ENCODE measurements at regions not wholly inside any gene's neighbourhood (a gene's known extent, or its start where the extent isn't known, plus 50 kb on each side); places are given as distances from the start of the nearest gene placed in this dataset.

GRCh38 chr9:113719919-113720318 is 156.2 kb upstream of the ZNF618 start:
- H3K9me3 ChIP-seq, result no peaks in the 10 kb centered on the region
- no peaks in the 10 kb centered on the region for H3K4me1 ChIP-seq
- WGBS, result 92% methylated on average over 1 of the region's 1 CpG
- H3K27me3 ChIP-seq, result no peaks in the 10 kb centered on the region
- no peak overlapping the region for H3K4me3 ChIP-seq
- no peak overlapping the region for H3K27ac ChIP-seq
- H3K36me3 ChIP-seq, result no peaks in the 10 kb centered on the region
- TF ChIP-seq EP300 (IDR thresholded peaks at IDR 0.05), result no peak
- no peak for TF ChIP-seq POLR2A (IDR thresholded peaks at IDR 0.05)
- no peak for TF ChIP-seq POLR2AphosphoS5 (IDR thresholded peaks at IDR 0.05)
- no peak for TF ChIP-seq CTCF (IDR thresholded peaks at IDR 0.05)
- peak in 1 of 2 donors; percentile 1 for DNase-seq (ENCODE audit: low spot score in 2 of 2)

GRCh38 chr9:113720495-113720894 is 155.6 kb upstream of the ZNF618 start:
- Histone ChIP-seq H3K9me3 (no peaks in the 10 kb centered on the region), H3K27me3 (no peaks in the 10 kb centered on the region), H3K27ac (no peak overlapping the region), H3K4me1 (no peaks in the 10 kb centered on the region), H3K4me3 (no peak overlapping the region), H3K36me3 (no peaks in the 10 kb centered on the region)
- TF ChIP-seq POLR2AphosphoS5 (IDR thresholded peaks at IDR 0.05) (no peak), CTCF (IDR thresholded peaks at IDR 0.05) (no peak), EP300 (IDR thresholded peaks at IDR 0.05) (no peak), POLR2A (IDR thresholded peaks at IDR 0.05) (no peak)
- 64% methylated on average over 4 of the region's 4 CpGs for WGBS
- no peak for DNase-seq (ENCODE audit: low spot score in 2 of 2)

GRCh38 chr9:113721856-113722255 is 154.3 kb upstream of the ZNF618 start:
- no peak for TF ChIP-seq EP300 (IDR thresholded peaks at IDR 0.05)
- TF ChIP-seq CTCF (IDR thresholded peaks at IDR 0.05), result no peak
- no peak for TF ChIP-seq POLR2AphosphoS5 (IDR thresholded peaks at IDR 0.05)
- no peak for TF ChIP-seq POLR2A (IDR thresholded peaks at IDR 0.05)
- no peak for DNase-seq (ENCODE audit: low spot score in 2 of 2)

GRCh38 chr9:113724202-113724601 is 151.9 kb upstream of the ZNF618 start:
- 78% methylated on average over 6 of the region's 6 CpGs for WGBS
- no peaks in the 10 kb centered on the region for H3K36me3 ChIP-seq
- H3K4me1 ChIP-seq, result no peaks in the 10 kb centered on the region
- no peaks in the 10 kb centered on the region for H3K9me3 ChIP-seq
- no peaks in the 10 kb centered on the region for H3K27me3 ChIP-seq
- H3K27ac ChIP-seq, result no peak overlapping the region
- H3K4me3 ChIP-seq, result no peak overlapping the region
- no peak for DNase-seq (ENCODE audit: low spot score in 2 of 2)
- TF ChIP-seq POLR2A (IDR thresholded peaks at IDR 0.05) (no peak), EP300 (IDR thresholded peaks at IDR 0.05) (no peak), POLR2AphosphoS5 (IDR thresholded peaks at IDR 0.05) (no peak), CTCF (IDR thresholded peaks at IDR 0.05) (no peak)

More at GRCh38 chr9:113721856-113722255, 154.3 kb upstream of the ZNF618 start:
- Histone ChIP-seq H3K9me3 (no peaks in the 10 kb centered on the region), H3K4me1 (no peaks in the 10 kb centered on the region), H3K4me3 (no peak overlapping the region), H3K36me3 (no peaks in the 10 kb centered on the region), H3K27ac (no peak overlapping the region), H3K27me3 (no peaks in the 10 kb centered on the region)
- WGBS, result 90% methylated on average over 1 of the region's 1 CpG

GRCh38 chr9:113728989-113729388 is 147.1 kb upstream of the ZNF618 start:
- no peak for DNase-seq (ENCODE audit: low spot score in 2 of 2)
- 96% methylated on average over 2 of the region's 2 CpGs for WGBS
- Histone ChIP-seq H3K27ac (no peak overlapping the region), H3K27me3 (no peaks in the 10 kb centered on the region), H3K4me1 (no peaks in the 10 kb centered on the region), H3K36me3 (no peaks in the 10 kb centered on the region), H3K9me3 (peaks cover 5% of the 10 kb centered on the region), H3K4me3 (no peak overlapping the region)
- TF ChIP-seq EP300 (IDR thresholded peaks at IDR 0.05) (no peak), CTCF (IDR thresholded peaks at IDR 0.05) (no peak), POLR2A (IDR thresholded peaks at IDR 0.05) (no peak), POLR2AphosphoS5 (IDR thresholded peaks at IDR 0.05) (no peak)

Measured in suprapubic skin (tissue), 4 donors.